Left ventricle myocardium superior (tissue), 1 donor: ENCODE measurements at regions not wholly inside any gene's neighbourhood (a gene's known extent, or its start where the extent isn't known, plus 50 kb on each side); places are given as distances from the start of the nearest gene placed in this dataset.
"Not testable (repeated sequence)": the region's sequence is repeated elsewhere in the genome, so short reads cannot be mapped to it uniquely, and the experiment has no call there.

Experiments used
- ATAC-seq: fragments of 200-7000 bp; cut with Tn5 transposase; one replicate; pipeline ENCODE4 v1.9.1; 2020; ENCODE audit warnings: mild to moderate bottlenecking, moderate library complexity
- DNase-seq: peaks from one replicate; pipeline ENCODE4 v3.0.0-alpha.2; 2020
- intact Hi-C: fragments of 100-400 bp; cut with micrococcal nuclease; formaldehyde crosslinking; loops from one replicate; pipeline ENCODE4 v1.11.0; 2022
- donor health status: DM: no; HTN: yes; CAD: no; lungs with severe emphysema.

- intact Hi-C loops = no loop called here
- DNase-seq = no peak
- no peak for ATAC-seq
Measured at GRCh38 chr12:45490232-45490881, 239.1 kb upstream of the ARID2 start.

GRCh38 chr12:45494279-45494678 lies 235.2 kb upstream of the ARID2 start:
- intact Hi-C loops = no loop called here
- no peak for ATAC-seq
- no peak for DNase-seq

- no peak for DNase-seq
- intact Hi-C loops = no loop called here
- ATAC-seq = no peak
Measured at GRCh38 chr12:45498645-45499044, 230.9 kb upstream of the ARID2 start.

GRCh38 chr12:45502481-45503128 lies 226.9 kb upstream of the ARID2 start:
- intact Hi-C loops = no loop called here
- ATAC-seq (no peak), DNase-seq (no peak)

- no peak for ATAC-seq
- intact Hi-C loops = no loop called here
- no peak for DNase-seq
Measured at GRCh38 chr12:45503899-45504298, 225.6 kb upstream of the ARID2 start.

GRCh38 chr12:45504316-45505010 lies 225.0 kb upstream of the ARID2 start:
- intact Hi-C loops = no loop called here
- ATAC-seq = no peak
- no peak for DNase-seq

- ATAC-seq (no peak), DNase-seq (no peak)
- intact Hi-C loops = no loop called here
Measured at GRCh38 chr12:45509187-45509586, 220.3 kb upstream of the ARID2 start.

- no peak for ATAC-seq
- DNase-seq = no peak
- intact Hi-C loops = no loop called here
Measured at GRCh38 chr12:45509621-45510020, 219.9 kb upstream of the ARID2 start.

- DNase-seq = no peak
- intact Hi-C loops = no loop called here
- no peak for ATAC-seq
Measured at GRCh38 chr12:45517381-45517780, 212.1 kb upstream of the ARID2 start.

GRCh38 chr12:45518291-45519235 lies 210.9 kb upstream of the ARID2 start:
- intact Hi-C loops = no loop called here
- ATAC-seq (no peak), DNase-seq (no peak)

GRCh38 chr12:45522227-45522626 lies 207.3 kb upstream of the ARID2 start:
- ATAC-seq (no peak), DNase-seq (no peak)
- intact Hi-C loops = no loop called here

- ATAC-seq, DNase-seq, intact Hi-C loops: not testable (repeated sequence)
Measured at GRCh38 chr12:45526823-45527222, 202.7 kb upstream of the ARID2 start.

GRCh38 chr12:45532113-45532512 lies 197.4 kb upstream of the ARID2 start:
- intact Hi-C loops = no loop called here

GRCh38 chr12:45535610-45536180 lies 193.8 kb upstream of the ARID2 start:
- no peak for DNase-seq
- intact Hi-C loops = no loop called here
- ATAC-seq = no peak

More at GRCh38 chr12:45532113-45532512, 197.4 kb upstream of the ARID2 start:
- DNase-seq (no peak), ATAC-seq (no peak)

GRCh38 chr12:45536284-45536683 lies 193.2 kb upstream of the ARID2 start:
- DNase-seq = no peak
- no peak for ATAC-seq
- intact Hi-C loops = no loop called here

- intact Hi-C loops = loop anchor here (10.0 kb wide), 1 partner anchor 204 kb away; no protein-coding TSS in a partner anchor
- ATAC-seq (no peak), DNase-seq (no peak)
Measured at GRCh38 chr12:45540661-45541341, 188.7 kb upstream of the ARID2 start.

GRCh38 chr12:45543887-45544286 lies 185.6 kb upstream of the ARID2 start:
- intact Hi-C loops = loop anchor here (10.0 kb wide), 1 partner anchor 201 kb away; no protein-coding TSS in a partner anchor
- no peak for DNase-seq
- ATAC-seq = peak; percentile 78

- no peak for DNase-seq
- ATAC-seq = no peak
- intact Hi-C loops = loop anchor here (10.0 kb wide), 1 partner anchor 198 kb away; no protein-coding TSS in a partner anchor
Measured at GRCh38 chr12:45546545-45546944, 183.0 kb upstream of the ARID2 start.
